Sciatic nerve (tissue), 2 donors: ENCODE measurements at regions not wholly inside any gene's neighbourhood (a gene's known extent, or its start where the extent isn't known, plus 50 kb on each side); places are given as distances from the start of the nearest gene placed in this dataset.

Experiments
- ATAC-seq: fragments of 200-7000 bp; cut with Tn5 transposase; one replicate; pipeline ENCODE4 v1.9.1; 2020; ENCODE audit warnings: mild to moderate bottlenecking, moderate library complexity
- DNase-seq: peaks from one replicate; pipeline ENCODE4 v3.0.0-alpha.2; 2020; ENCODE audit warnings: low spot score
- intact Hi-C: fragments of 100-400 bp; cut with DNase I; formaldehyde crosslinking; loops from one replicate; pipeline ENCODE4 v1.14.2; 2022
- donor health status: DM: no; HTN: no; CAD: no.
- donor health status: DM: no; HTN: no; CAD: no.

DNA sequence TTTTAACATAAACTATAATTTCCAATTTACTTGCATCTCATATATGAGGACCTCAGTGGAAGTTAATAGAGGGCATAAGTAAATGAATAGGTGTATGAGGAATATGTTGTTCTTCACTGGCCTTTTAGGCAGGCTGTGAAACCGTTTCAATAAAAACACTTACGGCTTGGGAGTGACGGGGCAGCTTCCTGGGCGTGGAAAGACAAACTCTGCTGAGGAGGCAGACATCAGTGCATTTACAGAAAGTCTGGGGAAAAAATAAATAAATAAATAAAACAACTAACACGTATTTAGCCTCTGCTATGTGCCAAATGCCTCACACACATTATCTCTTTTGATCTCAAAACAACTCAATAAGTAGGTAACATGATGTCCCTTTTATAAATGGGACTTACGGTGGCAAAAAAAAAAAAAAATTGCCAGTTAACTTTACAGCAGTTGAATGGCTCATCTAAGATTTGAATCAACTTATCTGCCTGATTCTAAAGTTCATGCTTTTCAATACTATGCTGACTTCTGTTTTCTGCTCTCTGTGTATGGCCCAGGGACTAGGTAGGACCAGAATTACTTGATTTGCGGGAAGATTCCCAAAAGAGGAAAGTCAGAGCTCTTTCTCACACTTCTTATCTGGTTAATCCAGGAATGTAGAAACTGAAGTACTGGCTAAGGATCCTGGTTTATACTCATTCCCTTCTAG lies 77.5 kb upstream of the LRATD1 start:
- no peak for ATAC-seq
- DNase-seq, result no peak
- intact Hi-C loops, result no loop called here

DNA sequence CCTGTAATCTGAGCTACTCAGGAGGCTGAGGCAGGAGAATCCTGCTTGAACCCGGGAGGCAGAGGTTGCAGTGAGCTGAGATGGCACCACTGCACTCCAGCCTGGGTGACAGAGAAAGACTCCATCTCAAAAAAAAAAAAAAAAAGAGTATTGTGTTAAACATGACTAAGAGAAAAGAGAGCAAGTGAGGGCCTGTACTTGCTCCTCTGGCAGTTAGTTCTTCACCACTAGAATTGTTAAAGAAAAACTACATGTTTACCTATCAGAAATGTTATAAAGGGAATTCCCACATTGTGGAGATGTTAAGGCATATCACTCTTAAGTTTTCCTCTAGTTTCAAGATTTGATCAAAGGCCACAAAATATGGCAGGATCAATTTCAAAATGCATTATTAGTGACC lies 75.4 kb upstream of the LRATD1 start:
- DNase-seq (no peak), ATAC-seq (no peak)
- intact Hi-C loops, result no loop called here

DNA sequence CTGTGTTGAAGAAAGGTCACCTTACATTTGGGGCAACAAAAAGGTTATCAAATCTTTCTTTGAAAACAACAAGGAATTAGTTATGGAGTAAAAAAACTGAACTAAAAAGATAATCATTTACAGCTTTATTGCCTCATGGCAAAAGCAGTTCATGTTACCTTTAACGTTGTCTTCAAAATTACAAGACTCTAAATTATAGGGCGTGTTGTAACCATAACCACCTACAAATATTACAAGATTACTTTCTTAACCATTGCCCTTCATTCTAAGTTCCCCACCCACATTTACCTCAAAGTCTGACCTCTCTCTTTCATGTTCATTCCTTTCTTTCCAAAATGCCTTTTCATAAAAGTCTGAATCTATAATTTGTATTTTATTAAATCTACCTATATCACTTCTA lies 74.6 kb upstream of the LRATD1 start:
- intact Hi-C loops, result no loop called here
- no peak for DNase-seq

GRCh38 chr2:14558335-14558919 lies 74.1 kb upstream of the LRATD1 start:
- DNase-seq (no peak), ATAC-seq (no peak)
- intact Hi-C loops, result no loop called here

More for the DNA sequence above, 74.6 kb upstream of the LRATD1 start:
- ATAC-seq, result no peak

- no peak for ATAC-seq
- intact Hi-C loops, result no loop called here
- no peak for DNase-seq
Observed at GRCh38 chr2:14560716-14561115, 71.8 kb upstream of the LRATD1 start.

DNA sequence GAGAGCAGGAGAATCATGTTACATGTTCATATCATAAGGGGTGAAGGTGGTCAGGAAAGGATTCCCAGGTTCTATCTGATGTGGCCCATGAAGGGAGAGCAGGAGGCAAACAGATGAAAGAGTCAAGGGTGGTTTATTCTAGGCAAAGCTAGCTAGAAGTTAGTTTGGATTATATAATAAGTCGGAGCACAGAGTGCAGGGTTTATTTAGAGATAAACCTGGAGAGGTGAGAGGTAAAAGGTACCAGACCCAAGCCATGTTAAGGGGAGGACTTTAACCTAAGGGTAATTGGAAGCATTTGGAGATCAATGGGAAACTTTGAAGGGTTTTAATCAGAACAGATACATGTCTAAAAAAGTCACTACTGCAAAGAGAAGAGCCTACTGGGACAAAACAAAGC lies 69.2 kb upstream of the LRATD1 start:
- ATAC-seq, result no peak
- DNase-seq, result no peak
- intact Hi-C loops, result no loop called here

- ATAC-seq, result no peak
- intact Hi-C loops, result no loop called here
Observed at GRCh38 chr2:14565666-14566065, 66.9 kb upstream of the LRATD1 start.

GRCh38 chr2:14567561-14567960 lies 65.0 kb upstream of the LRATD1 start:
- DNase-seq (no peak), ATAC-seq (no peak)
- intact Hi-C loops, result no loop called here

More at GRCh38 chr2:14565666-14566065, 66.9 kb upstream of the LRATD1 start:
- no peak for DNase-seq

- intact Hi-C loops, result no loop called here
- DNase-seq (no peak), ATAC-seq (no peak)
Observed at GRCh38 chr2:14569294-14569693, 63.2 kb upstream of the LRATD1 start.

DNA sequence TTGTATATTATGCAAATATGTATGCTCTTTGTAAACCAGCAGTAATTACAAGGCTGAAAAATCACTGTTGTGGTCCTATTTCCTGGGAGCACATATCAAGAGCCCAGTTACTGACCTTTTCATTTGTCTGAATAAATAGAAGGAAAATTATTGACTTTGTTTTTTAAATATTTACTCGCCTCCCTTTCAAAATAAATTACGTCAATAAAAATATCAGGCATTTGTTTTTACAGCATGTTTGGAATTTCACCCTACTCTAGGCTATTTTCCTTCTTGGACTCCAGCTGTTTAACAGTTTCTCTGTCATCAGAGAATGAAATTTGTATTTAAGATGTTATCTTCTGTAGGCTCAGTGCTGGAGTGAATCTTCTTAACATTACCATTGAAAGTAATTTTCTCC lies 59.9 kb upstream of the LRATD1 start:
- no peak for DNase-seq
- ATAC-seq, result no peak
- intact Hi-C loops, result no loop called here

- intact Hi-C loops, result no loop called here
- DNase-seq, result no peak
- ATAC-seq, result no peak
Observed at GRCh38 chr2:14577843-14578242, 54.7 kb upstream of the LRATD1 start.
